Endothelial cell of umbilical vein (primary cell): ENCODE measurements at regions not wholly inside any gene's neighbourhood (a gene's known extent, or its start where the extent isn't known, plus 50 kb on each side); places are given as distances from the start of the nearest gene placed in this dataset.

Experiments used
- EZH2 ChIP-seq: IDR thresholded peaks from 2 replicates; pipeline ENCODE4 v1.6.1; 2012; ENCODE audit warnings: borderline replicate concordance, low read depth, mild to moderate bottlenecking, moderate library complexity, low read length, inconsistent platforms; ENCODE audit not compliant: severe bottlenecking
- FOS ChIP-seq: IDR thresholded peaks from 2 replicates; pipeline ENCODE4 v1.6.1; 2011; ENCODE audit warnings: mild to moderate bottlenecking, low read length, moderate library complexity, borderline replicate concordance; ENCODE audit not compliant: insufficient read depth
- GATA2 ChIP-seq: IDR thresholded peaks from 2 replicates; pipeline ENCODE4 v1.7.0; 2011; ENCODE audit warnings: low read depth, mild to moderate bottlenecking, moderate library complexity, mixed read lengths, low read length; ENCODE audit not compliant: insufficient read length, insufficient read depth
- JUN ChIP-seq: IDR thresholded peaks from 2 replicates; pipeline ENCODE4 v1.6.1; 2011; ENCODE audit warnings: borderline replicate concordance, low read depth; ENCODE audit not compliant: insufficient read length, insufficient read depth
- MYC ChIP-seq: IDR thresholded peaks from one replicate; pipeline ENCODE4 v1.6.1; 2011; ENCODE audit warnings: mild to moderate bottlenecking, low read depth, low read length
- POLR2A ChIP-seq: IDR thresholded peaks from 2 replicates; pipeline ENCODE4 v1.6.1; 2012; ENCODE audit warnings: low read depth, mild to moderate bottlenecking, control low read depth, low read length
- POLR2AphosphoS5 ChIP-seq: IDR thresholded peaks from 2 replicates; pipeline ENCODE4 v1.6.1; 2012; ENCODE audit warnings: low read depth, mild to moderate bottlenecking, control low read depth, low read length, moderate library complexity; ENCODE audit not compliant: insufficient read depth
- TF ChIP-seq, protein P1 (sequence below), 2 donors: IDR thresholded peaks; 1 replicate in 1 of 2; 2 replicates in 1 of 2; pipeline ENCODE4 v1.5.1; 2011; ENCODE audit warnings: low read length in 2 of 2, mild to moderate bottlenecking in 2 of 2, moderate library complexity in 2 of 2, control low read depth in 1 of 2, inconsistent platforms in 1 of 2, low read depth in 1 of 2; ENCODE audit not compliant: insufficient read depth in 1 of 2; ENCODE audit errors: extremely low read depth in 1 of 2
- TF ChIP-seq, protein P2 (sequence below): IDR thresholded peaks from 2 replicates; pipeline ENCODE4 v1.6.1; 2011; ENCODE audit not compliant: insufficient read depth, insufficient read length

DNA sequence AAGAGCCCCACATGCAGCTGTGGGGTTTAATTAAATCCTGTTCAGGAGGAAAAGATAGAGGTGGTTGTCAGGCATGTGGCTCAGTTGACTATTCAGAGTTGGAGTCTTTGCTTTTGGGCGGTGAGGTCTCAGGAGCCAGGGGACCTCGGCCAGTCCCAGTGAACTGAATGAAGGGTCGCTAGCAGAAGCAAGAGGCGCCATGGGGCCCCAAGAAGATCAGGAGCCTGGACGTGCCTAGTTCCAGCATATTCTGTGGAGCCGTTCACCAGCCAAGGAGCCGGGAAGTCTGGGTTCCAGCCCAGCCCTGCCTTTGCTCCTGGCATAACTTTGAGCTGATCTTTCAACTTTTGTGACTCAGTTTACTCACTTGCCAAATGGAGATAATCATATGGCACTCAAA lies 217.7 kb upstream of the IRF2BP2 start:
- TF ChIP-seq, protein P1, sequence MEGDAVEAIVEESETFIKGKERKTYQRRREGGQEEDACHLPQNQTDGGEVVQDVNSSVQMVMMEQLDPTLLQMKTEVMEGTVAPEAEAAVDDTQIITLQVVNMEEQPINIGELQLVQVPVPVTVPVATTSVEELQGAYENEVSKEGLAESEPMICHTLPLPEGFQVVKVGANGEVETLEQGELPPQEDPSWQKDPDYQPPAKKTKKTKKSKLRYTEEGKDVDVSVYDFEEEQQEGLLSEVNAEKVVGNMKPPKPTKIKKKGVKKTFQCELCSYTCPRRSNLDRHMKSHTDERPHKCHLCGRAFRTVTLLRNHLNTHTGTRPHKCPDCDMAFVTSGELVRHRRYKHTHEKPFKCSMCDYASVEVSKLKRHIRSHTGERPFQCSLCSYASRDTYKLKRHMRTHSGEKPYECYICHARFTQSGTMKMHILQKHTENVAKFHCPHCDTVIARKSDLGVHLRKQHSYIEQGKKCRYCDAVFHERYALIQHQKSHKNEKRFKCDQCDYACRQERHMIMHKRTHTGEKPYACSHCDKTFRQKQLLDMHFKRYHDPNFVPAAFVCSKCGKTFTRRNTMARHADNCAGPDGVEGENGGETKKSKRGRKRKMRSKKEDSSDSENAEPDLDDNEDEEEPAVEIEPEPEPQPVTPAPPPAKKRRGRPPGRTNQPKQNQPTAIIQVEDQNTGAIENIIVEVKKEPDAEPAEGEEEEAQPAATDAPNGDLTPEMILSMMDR (IDR thresholded peaks at IDR 0.05; ENCODE audit: extremely low read depth in 1 of 2, insufficient read depth in 1 of 2, low read depth in 1 of 2, low read length in 2 of 2) = no peak
- TF ChIP-seq POLR2A (no peak), POLR2AphosphoS5 (no peak), JUN (no peak), EZH2 (no peak), GATA2 (no peak), MYC (no peak), FOS (no peak)
- TF ChIP-seq, protein P2, sequence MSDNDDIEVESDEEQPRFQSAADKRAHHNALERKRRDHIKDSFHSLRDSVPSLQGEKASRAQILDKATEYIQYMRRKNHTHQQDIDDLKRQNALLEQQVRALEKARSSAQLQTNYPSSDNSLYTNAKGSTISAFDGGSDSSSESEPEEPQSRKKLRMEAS = no peak
